ENCODE measurements at regions not wholly inside any gene's neighbourhood (a gene's known extent, or its start where the extent isn't known, plus 50 kb on each side); places are given as distances from the start of the nearest gene placed in this dataset.

DNA sequence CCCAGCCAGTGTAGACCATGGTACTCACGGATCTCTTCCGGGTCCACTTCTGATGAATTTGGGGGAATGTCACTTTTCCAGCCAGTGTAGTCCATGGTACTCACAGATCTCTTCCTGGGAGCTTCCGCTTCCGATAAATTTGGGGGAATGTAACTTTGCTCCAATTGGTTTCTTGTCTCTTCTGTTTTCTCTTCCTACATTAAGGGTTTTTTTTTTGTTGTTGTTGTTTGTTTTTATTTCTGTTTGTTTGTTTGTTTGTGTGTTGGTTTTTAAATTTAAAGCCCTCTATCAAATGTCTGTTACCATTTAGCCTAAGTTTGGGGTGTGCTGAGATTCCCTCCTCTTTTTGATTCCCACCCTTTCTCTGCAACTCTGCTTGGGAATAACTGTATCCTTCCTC, 475.8 kb upstream of the FZD8 start:
- TF ChIP-seq, protein P1, sequence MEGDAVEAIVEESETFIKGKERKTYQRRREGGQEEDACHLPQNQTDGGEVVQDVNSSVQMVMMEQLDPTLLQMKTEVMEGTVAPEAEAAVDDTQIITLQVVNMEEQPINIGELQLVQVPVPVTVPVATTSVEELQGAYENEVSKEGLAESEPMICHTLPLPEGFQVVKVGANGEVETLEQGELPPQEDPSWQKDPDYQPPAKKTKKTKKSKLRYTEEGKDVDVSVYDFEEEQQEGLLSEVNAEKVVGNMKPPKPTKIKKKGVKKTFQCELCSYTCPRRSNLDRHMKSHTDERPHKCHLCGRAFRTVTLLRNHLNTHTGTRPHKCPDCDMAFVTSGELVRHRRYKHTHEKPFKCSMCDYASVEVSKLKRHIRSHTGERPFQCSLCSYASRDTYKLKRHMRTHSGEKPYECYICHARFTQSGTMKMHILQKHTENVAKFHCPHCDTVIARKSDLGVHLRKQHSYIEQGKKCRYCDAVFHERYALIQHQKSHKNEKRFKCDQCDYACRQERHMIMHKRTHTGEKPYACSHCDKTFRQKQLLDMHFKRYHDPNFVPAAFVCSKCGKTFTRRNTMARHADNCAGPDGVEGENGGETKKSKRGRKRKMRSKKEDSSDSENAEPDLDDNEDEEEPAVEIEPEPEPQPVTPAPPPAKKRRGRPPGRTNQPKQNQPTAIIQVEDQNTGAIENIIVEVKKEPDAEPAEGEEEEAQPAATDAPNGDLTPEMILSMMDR (IDR thresholded peaks at IDR 0.05; ENCODE audit: insufficient read depth, low read depth, low read length): no peak
- TF ChIP-seq EZH2 (IDR thresholded peaks at IDR 0.05; ENCODE audit: insufficient read depth, low read length): no peak

Measured in astrocyte (in vitro differentiated cells and primary cell).